Tibial artery (tissue), 4 donors: ENCODE measurements at regions not wholly inside any gene's neighbourhood (a gene's known extent, or its start where the extent isn't known, plus 50 kb on each side); places are given as distances from the start of the nearest gene placed in this dataset.

Experiments
- DNase-seq, 2 donors: peaks; one replicate each; pipeline ENCODE4 v3.0.0-alpha.2; 2019
- H3K27ac ChIP-seq, 2 donors: fragments of 200-600 bp; sonication (generic) in 1 of 2; 1 replicate in 1 of 2; 2 replicates in 1 of 2; pipeline ENCODE4 v1.5.1; 2018 to 2019; ENCODE audit warnings: mild to moderate bottlenecking in 1 of 2
- H3K27me3 ChIP-seq, 2 donors: fragments of 200-600 bp; sonication (generic) in 1 of 2; one replicate each; pipeline versions ENCODE4 v1.5.1 to v1.6.0; 2016 to 2019
- H3K36me3 ChIP-seq, 3 donors: fragments of 200-600 bp; sonication (generic) in 2 of 3; one replicate each; pipeline ENCODE4 v1.5.1; 2016 to 2019; ENCODE audit warnings: mild to moderate bottlenecking in 2 of 3
- H3K4me1 ChIP-seq, 4 donors: fragments of 200-600 bp; sonication (generic) in 2 of 4; 1 replicate in 3 of 4; 2 replicates in 1 of 4; pipeline ENCODE4 v1.5.1; 2016 to 2019
- H3K4me3 ChIP-seq, 2 donors: fragments of 200-600 bp; sonication (generic) in 1 of 2; 1 replicate in 1 of 2; 2 replicates in 1 of 2; pipeline ENCODE4 v1.5.1; 2018 to 2019; ENCODE audit warnings: mild to moderate bottlenecking in 2 of 2
- H3K9me3 ChIP-seq, 3 donors: fragments of 200-600 bp; sonication (generic) in 1 of 3; one replicate each; pipeline ENCODE4 v1.5.1; 2016 to 2019
- CTCF ChIP-seq, 2 experiments: fragments of 200-600 bp in 1 of 2; fragments of 450-650 bp in 1 of 2; IDR thresholded peaks; one replicate each; pipeline ENCODE4 v1.5.1; 2017 to 2019; ENCODE audit warnings: antibody characterized with exemption in 2 of 2, mild to moderate bottlenecking in 1 of 2, moderate library complexity in 1 of 2
- intact Hi-C: fragments of 100-400 bp; cut with DNase I; formaldehyde crosslinking; loops from one replicate; pipeline ENCODE4 v1.15.0; 2023; ENCODE audit warnings: low total_unique reads

- Histone ChIP-seq H3K4me1 (no peaks in the 10 kb centered on the region), H3K9me3 (no peaks in the 10 kb centered on the region), H3K27ac (no peak overlapping the region), H3K36me3 (no peaks in the 10 kb centered on the region), H3K27me3 (no peaks in the 10 kb centered on the region), H3K4me3 (no peak overlapping the region)
- no peak for DNase-seq
- intact Hi-C loops = no loop called here
- TF ChIP-seq CTCF (IDR thresholded peaks at IDR 0.05) = no peak
These were observed 261.2 kb downstream of the ADAMTS20 start for GRCh38 chr12:43290836-43291235.

GRCh38 chr12:43289426-43289801, 262.6 kb downstream of the ADAMTS20 start:
- Histone ChIP-seq H3K27me3 (no peaks in the 10 kb centered on the region), H3K4me1 (no peaks in the 10 kb centered on the region), H3K4me3 (no peak overlapping the region), H3K27ac (no peak overlapping the region), H3K36me3 (no peaks in the 10 kb centered on the region), H3K9me3 (no peaks in the 10 kb centered on the region)
- no peak for TF ChIP-seq CTCF (IDR thresholded peaks at IDR 0.05)
- intact Hi-C loops = no loop called here
- no peak for DNase-seq

GRCh38 chr12:43288671-43289425, 263.2 kb downstream of the ADAMTS20 start:
- no peak for DNase-seq
- Histone ChIP-seq H3K27me3 (no peaks in the 10 kb centered on the region), H3K36me3 (no peaks in the 10 kb centered on the region), H3K9me3 (no peaks in the 10 kb centered on the region), H3K27ac (no peak overlapping the region), H3K4me1 (no peaks in the 10 kb centered on the region), H3K4me3 (no peak overlapping the region)
- TF ChIP-seq CTCF (IDR thresholded peaks at IDR 0.05) = no peak
- intact Hi-C loops = no loop called here

GRCh38 chr12:43287706-43288383, 264.2 kb downstream of the ADAMTS20 start:
- Histone ChIP-seq H3K4me1 (no peaks in the 10 kb centered on the region), H3K27me3 (no peaks in the 10 kb centered on the region), H3K4me3 (no peak overlapping the region), H3K9me3 (no peaks in the 10 kb centered on the region), H3K27ac (no peak overlapping the region), H3K36me3 (no peaks in the 10 kb centered on the region)
- no peak for DNase-seq
- intact Hi-C loops = no loop called here
- TF ChIP-seq CTCF (IDR thresholded peaks at IDR 0.05) = no peak

- intact Hi-C loops = no loop called here
- DNase-seq = no peak
- no peaks in the 10 kb centered on the region for H3K36me3 ChIP-seq
- no peaks in the 10 kb centered on the region for H3K27me3 ChIP-seq
- no peak for TF ChIP-seq CTCF (IDR thresholded peaks at IDR 0.05)
- H3K27ac ChIP-seq = no peak overlapping the region
- H3K9me3 ChIP-seq = no peaks in the 10 kb centered on the region
- H3K4me1 ChIP-seq = no peaks in the 10 kb centered on the region
- no peak overlapping the region for H3K4me3 ChIP-seq
These were observed 265.0 kb downstream of the ADAMTS20 start for GRCh38 chr12:43286986-43287385.
